ENCODE measurements at regions not wholly inside any gene's neighbourhood (a gene's known extent, or its start where the extent isn't known, plus 50 kb on each side); places are given as distances from the start of the nearest gene placed in this dataset.

DNA sequence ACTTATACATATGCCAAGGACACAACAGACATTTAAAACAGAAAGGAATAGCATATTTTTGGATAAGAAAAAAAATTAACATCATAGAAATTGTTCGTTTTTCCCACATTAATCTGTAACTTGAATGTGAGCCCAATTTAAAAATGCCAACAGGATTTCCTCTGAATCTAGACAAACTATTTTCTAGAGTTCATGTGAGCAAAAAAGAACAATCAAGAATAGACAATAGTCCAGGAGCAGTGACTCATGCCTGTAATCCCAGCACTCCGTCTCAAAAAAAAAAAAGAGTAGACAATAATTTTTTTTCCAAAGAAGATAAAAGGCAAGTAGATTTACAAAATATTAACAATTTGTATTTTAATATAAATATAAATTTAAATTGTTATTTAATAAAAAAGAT is 73.7 kb upstream of the DUSP21 start:
- TF ChIP-seq, protein P1, sequence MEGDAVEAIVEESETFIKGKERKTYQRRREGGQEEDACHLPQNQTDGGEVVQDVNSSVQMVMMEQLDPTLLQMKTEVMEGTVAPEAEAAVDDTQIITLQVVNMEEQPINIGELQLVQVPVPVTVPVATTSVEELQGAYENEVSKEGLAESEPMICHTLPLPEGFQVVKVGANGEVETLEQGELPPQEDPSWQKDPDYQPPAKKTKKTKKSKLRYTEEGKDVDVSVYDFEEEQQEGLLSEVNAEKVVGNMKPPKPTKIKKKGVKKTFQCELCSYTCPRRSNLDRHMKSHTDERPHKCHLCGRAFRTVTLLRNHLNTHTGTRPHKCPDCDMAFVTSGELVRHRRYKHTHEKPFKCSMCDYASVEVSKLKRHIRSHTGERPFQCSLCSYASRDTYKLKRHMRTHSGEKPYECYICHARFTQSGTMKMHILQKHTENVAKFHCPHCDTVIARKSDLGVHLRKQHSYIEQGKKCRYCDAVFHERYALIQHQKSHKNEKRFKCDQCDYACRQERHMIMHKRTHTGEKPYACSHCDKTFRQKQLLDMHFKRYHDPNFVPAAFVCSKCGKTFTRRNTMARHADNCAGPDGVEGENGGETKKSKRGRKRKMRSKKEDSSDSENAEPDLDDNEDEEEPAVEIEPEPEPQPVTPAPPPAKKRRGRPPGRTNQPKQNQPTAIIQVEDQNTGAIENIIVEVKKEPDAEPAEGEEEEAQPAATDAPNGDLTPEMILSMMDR (IDR thresholded peaks at IDR 0.05): no peak
- TF ChIP-seq POLR2A (IDR thresholded peaks at IDR 0.05): no peak
- TF ChIP-seq POLR2AphosphoS5 (IDR thresholded peaks at IDR 0.05): no peak

Data from suprapubic skin (tissue), 4 donors.